RPMI8226 (cell line): ENCODE measurements at regions not wholly inside any gene's neighbourhood (a gene's known extent, or its start where the extent isn't known, plus 50 kb on each side); places are given as distances from the start of the nearest gene placed in this dataset.

ENCODE experiments used
- DNase-seq: peaks from one replicate; pipeline ENCODE4 v3.0.0-alpha.2; 2015

DNA sequence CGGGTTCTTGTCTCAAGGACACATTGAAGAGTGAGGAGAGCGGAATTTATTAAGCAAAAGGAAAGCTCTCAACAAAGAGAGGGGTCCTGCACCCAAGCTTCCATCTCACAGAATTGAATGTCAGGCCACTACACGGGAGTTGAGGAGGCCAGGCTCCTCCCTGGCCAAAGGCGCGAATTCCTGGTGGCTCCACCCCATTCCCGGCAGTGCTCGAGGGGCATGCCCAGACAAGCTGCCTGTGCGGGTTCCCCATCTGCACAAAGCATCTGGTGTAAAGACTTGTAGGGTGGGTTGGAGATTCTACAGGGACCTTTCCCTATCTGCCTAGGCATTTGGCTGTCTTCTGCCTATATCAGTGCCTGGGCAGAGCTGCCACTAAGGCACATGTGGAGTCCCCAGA is 648.5 kb upstream of the PKN2 start:
- DNase-seq = no peak

DNA sequence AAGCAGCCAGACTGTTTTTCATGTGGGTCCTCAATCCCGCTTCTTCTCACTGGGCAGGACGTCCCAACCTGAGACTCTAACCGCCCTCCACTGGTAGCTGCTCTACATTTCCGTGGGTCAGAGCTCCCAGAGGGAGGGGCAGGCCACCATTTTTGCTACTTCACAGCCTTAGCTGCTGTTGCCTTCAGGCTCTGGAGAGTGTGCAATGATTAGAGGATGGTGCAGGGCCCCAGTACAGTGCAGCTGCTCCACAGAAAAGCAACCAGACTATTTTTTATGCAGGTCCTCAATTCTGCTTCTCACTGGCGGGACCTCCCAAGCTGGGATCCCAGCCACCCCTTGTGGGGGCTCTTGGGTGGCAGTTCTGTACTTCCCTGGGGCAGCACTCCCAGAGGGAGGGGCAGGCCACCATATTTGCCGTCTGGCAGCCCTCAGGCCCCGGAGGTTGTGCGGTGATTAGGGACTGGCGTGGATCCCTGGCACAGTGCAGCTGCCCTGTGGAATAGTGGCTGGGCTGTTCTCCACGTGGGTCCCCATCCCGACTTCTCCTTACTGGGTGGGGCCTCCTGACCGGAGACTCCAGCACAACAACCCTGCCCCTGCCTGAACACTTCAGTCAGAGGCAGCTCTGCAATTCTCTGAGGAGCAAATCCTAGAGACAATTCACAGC is 647.6 kb upstream of the PKN2 start:
- no peak for DNase-seq

DNA sequence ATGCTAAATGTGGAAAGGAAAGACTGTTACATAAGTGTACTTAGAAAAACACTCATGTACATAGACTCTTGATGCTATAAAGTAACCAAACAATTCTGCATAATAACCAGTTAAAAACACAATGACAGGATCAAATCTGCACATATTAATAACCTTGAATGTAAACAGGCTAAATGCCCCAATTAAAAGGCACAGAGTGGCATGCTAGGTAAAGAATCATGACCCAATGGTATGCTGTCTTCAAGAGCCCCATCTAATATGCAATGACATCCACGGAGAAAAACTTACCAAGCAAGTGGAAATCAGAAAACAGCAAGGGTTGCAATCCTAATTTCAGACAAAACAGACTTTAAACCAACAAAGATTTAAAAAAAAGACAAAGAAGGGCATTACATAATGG is 644.8 kb upstream of the PKN2 start:
- DNase-seq = no peak

DNA sequence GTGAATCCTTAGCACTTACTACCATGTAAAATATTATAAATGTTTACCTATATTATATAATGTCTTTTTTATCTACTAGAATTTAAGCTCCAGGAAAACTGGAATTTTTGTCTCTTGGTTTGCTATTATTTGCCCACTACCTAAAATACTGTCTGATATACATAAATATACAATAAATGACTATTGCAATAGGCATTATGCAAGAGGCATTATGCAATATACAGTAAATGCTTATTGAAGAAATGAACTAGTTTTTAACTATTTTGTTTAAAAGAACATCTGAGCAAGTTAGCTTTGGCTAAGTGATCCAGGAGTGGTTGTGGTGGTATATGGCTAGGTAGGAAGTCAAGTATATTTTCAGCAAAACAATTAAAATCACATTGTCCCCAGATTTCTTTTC is 640.2 kb upstream of the PKN2 start:
- DNase-seq = no peak

DNA sequence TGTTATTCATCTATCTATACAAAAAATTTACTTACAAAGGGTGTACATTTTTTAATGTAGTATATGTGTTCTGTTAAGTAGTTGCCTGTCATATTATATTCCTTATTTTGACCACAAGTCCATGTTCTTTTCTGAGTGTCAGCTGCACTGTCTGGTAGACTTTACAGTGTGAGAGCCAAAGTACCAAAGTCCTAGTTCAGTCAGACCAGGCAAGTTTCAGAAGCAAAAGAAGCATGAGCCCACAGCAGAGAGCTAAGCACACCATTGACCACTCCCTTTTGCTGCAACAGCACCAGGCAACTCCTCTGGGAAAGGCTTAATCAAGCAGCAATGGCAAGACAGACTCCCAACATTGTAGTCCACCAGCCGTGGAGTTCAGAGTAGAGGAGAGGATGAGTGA is 631.9 kb upstream of the PKN2 start:
- DNase-seq = no peak

DNA sequence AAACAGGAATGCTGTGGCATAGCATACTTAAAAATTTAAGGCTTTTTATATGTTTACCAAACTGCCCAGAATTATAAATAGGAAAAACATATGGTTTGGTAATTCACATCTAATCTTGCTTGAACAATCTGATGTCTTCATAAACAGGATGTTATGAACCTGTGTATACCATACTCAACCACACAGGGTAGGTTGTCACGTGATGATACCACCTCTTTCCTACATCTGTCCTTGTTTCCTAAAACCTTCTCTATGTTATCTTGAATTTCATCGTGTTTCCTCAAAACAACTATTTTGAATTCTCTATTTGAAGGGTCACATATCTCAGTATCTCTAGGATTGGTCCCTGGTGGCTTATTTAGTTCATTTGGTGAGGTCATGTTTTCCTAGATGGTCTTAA is 631.0 kb upstream of the PKN2 start:
- DNase-seq = no peak

DNA sequence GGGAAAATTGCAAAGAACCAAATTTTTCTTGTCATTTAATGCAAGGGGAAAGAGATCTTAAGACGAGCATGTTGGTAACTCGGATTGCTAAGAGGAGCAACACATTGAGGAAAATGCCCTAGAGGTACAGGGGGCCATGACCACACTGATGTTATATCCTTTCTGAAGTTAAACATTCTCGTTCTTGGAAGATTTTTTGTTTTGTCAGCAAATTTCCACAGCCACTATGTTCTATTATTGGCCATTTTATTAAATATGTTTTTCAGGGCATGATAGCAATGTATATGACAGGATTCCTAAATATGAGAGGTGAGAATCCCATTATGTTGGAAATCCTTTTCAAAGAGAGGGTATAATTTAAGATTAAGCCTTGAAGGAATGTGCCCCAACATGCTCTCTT is 627.2 kb upstream of the PKN2 start:
- DNase-seq = no peak

DNA sequence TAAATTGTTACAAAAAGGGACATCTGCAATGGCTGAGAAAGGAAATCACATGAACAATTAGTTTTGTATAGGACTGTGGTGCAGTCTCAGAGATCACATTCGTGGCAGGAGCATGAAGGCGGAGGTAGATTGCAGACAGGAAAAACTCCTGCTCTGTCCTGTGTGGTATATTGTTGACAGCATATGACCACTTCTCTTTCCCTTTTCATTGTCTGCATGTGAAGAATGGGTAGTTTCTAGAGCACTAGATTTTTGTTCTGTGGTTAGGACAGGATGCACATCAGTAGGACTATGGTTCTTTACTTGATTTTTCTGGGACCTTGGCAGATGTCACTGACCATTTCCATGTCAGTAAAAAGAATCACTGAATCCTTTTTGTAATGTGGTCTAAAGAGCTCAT is 625.9 kb upstream of the PKN2 start:
- no peak for DNase-seq

DNA sequence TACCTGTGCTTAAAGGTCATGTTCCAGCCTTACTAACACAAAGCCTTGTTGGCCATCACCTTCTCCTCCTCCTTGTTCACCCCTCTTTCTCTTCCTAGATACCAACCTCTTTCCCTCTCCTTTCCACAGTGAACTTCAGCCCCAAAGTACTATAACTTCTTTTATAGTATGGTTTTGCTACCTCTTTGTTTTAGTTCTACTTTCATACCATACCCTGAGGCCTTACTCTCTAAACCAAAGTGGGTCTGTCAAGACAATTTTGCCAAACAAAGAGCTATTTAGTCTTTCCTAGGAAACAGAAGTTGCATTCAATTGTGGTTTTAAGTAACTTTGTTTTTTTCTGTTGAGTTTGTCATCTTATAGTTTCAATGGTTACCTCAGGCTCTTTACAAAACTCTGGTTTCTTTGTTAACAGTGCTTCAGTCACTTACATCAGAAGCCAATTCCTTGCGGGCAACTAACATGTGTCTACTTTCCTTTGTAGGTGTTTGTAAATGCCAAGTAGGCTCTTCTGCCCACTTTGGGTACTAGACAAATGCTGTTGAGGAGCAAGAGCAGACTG is 623.9 kb upstream of the PKN2 start:
- no peak for DNase-seq

DNA sequence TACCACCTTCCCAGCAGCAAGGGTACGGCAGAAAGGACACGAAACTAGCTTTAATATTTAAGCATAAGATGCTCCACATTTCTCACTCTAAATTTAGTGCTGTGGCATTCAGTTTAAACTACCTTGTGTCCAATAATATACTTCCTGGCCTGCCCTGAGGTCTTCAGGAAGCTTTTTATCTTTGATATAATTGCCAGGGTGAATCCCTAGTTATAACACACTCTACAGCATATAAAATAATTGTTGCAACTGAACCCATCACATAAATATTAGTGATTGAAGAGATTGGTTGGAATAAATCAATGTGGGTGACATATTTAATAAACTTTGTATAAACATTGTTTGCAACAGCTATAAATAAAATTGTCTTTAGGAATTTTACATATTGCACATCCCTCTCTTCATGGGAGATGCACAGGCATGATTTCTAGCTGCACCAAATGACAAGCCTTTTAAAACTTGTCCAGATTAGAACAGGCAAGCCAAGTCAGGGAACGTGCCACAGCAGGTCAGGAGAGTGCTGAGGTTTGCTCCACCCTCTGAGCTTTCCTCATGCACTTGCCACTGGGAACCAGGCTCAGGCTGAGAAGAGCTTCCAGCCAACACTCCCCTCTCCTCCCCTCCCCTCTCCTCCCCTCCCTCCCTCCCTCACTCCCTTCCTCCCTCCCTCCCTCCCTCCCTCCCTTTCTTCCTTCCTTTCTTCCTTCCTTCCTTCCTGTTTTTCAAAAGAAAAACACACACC is 623.2 kb upstream of the PKN2 start:
- no peak for DNase-seq

DNA sequence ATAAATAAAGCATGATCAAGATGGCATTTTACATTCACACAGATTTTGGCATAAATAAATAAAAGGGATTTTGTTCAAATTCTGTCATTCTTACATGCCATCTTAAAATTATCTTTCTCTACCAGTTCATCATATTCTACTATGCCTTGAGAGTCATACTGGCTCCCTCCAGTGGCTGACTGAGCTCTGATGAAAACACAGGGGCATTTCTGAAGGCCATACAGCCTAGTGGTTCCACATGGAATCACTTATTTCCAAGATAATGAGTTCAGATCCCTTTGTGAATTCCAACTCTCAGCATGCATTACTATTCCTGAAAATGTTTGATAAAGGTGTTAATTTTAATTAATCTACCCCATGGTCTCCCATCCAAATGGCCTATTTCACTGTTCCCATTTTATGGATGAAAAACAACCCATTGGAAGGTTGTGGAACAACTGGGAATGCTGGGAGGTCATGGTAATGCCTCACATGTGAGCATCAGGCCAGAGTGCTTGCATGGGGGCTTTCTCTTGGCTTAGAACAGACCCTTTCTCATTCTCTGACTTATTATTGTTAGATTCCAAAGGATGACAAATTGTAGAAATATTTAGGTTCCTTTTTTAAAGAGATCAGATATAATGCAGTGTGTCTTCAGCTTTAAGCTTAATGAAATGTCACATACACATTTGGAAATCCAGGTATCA is 622.4 kb upstream of the PKN2 start:
- DNase-seq = peak; percentile 20

DNA sequence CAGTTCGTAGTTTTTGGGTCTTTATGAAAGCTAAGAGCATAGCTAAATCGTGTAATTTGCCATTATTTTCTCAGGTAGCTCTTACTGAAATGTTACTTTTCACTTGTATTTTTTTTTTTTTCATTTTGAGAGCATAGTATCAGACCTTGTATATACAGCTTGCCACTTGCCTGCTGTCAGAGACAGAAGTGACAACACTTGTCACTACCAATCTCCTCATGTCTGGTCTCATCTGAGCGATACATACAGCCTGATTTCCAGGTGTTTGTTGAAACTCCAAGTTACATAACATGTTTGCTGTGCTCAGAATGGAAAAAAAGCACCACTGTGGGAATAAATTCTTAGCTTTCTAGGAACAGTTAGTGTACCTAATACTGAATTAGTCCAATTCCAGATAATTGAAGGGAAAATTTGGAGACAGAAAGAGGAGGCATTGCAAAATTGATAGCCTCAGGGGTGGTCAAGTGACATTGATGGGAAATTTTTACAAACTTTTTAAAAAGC is 621.4 kb upstream of the PKN2 start:
- DNase-seq = no peak

DNA sequence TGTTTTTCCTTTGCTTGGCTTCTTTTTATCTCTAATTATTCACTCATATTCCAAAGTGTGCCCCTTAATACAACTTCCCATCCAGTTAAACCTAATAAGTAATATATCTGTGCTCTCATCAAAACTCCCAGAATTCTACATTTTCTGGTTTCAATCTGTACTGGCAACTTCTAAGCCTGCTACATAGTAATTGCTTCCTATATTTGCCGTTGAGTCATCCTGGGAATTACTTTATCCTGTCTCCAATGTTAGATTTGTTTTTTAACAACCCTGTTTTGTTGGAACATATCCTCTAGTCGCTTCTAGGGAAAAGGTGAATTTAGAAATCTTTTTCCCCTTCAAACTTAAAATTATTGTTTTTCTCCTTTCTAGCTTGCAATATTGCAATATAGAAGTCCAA is 620.5 kb upstream of the PKN2 start:
- DNase-seq = no peak

DNA sequence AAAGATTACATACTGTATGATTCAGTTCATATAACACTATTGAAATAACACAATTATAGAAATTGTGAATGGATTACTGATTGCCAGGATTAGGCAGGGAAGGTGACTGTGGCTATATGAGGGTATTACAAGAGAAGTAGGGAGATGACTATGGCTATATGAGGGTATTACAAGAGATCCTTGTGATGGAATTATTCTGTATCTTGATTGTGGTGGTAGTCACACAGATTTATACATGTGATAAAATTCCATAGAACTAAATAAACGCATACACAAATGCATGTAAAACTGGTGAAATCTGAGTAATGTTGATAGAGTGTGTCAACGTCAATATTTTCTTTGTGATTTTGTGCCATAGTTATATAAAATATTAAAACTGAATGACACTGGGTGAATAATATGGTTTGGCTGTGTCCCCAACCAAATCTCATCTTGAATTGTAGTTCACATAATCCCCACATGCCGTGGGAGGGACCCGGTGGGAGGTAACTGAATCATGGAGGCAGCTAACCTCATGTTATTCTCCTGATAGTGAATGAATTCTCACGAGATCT is 615.6 kb upstream of the PKN2 start:
- DNase-seq = no peak

DNA sequence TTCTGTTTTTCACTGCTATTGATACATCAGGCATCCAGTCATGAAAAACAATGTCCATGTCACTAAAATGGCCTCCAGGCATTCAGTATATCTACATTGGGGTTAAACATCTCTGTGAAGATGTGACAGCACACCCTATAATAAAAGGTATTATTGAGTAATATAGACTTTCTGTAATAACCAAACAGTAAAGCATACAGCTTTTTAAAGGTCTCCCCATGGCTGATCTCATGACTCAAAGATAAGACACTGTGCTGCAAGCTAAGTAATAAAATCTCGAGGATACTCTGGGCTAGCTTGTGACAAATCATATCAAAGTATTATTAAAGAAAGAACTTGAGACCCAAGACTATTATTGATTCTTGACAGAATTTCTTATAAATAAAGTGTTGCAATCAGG is 613.1 kb upstream of the PKN2 start:
- no peak for DNase-seq

DNA sequence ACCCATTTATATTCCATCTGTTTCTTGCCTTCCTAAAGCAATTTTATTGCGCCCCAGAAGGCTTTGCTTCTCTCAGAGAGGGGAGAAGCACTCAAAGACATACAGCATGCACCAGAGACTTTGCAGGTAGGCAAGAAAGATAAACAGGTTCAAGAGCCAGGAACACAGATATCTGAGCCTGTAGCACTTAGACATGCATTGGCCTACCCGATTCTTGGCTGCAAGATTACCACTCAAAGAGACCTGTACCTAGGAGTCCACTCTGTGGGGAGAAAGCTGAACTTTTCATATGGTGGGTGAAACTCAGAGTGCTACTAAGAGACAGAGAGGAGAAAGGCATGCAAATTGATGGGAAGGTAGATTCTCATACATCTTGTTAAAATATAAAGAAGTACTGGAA is 609.4 kb upstream of the PKN2 start:
- DNase-seq = no peak

DNA sequence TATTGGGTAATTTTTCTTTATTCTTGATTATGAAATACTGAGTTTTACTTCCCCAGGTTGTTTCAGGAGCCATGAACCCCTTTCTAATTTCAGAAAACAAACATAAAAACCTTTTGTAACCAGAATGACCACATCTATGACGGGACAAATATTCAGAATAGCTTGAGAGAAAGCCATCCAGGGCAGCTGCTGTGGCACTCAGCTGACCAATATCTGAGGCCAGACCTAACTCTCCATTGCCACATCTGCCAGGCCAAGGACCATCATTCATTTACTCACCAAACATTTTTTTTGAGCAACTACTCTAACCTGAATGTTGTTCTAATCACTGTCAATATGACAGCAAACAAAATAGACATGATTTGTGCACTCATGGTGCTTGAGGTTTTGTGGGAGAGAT is 608.3 kb upstream of the PKN2 start:
- no peak for DNase-seq

DNA sequence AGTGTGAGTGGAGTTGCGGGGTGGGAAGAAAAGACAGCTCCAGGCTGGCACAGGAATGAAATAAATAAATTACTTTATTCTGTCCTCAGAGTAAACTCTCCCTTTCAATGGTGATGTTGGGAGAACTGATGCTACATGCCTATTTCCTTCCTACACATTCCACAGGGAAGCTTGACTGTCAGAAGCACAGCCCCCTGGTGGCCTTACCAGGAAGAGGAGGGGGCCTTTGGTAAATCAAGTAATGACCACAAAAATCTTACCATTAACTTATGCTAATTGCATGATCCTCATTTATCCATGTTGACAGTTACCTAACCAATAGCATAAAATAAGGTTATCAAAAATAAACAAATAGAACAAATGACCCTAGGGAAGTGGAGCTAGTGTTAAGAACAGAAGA is 605.0 kb upstream of the PKN2 start:
- DNase-seq = no peak

DNA sequence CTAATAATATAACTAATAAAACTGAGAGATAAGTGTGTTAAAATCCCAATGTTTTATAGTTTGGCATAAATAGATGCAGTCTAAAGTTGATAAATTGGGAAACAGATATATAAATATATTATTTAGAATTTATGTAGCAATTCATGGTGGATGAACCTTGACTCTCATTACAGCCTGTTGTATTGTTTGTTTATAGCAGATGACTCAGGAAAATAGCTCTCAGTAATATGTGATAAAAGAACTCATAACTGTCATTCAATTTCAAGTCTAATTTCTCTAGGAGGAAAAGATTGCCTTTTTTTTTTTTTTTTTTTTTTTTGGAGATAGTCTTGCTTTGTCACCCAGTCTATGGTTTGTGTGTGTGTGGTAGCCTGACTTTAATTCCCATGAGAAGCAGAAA is 603.2 kb upstream of the PKN2 start:
- no peak for DNase-seq

DNA sequence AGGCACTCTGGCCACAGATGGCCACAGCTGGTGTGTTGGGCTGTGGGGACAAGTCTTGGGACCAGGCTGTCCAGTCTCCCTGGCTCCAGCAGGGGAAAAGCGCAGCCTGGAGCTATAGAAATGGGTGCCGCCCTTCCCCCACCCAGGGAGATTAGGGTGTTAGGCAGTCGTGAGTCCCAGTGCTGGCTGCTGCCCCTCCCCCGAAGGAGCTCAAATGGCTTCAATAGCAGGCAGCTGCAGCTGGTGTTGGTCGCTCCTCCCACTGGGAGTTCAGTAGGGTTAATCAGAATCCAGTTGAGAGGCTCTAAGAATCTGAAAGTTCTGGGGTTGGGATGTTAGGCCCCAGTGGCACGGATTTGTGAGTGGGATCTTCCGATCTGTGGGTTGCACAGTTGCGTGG is 595.6 kb upstream of the PKN2 start:
- no peak for DNase-seq

DNA sequence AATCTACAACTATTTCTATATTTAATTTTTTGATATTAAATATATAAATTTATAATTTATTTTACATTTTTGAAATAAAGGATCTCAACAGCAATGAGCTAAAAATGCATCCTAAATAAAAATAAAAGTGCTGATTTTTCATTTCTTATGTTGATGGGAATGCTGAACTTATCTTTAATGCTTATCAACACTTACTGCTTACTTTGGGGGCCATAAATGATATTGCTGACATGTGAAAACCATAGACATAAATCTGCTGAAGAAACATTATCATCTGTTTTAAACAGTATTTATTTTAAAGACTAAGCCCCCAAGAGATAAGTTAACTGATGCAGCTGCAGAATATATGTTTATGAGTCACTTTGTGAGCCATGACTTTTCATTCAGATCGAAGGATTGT is 594.1 kb upstream of the PKN2 start:
- DNase-seq = no peak

DNA sequence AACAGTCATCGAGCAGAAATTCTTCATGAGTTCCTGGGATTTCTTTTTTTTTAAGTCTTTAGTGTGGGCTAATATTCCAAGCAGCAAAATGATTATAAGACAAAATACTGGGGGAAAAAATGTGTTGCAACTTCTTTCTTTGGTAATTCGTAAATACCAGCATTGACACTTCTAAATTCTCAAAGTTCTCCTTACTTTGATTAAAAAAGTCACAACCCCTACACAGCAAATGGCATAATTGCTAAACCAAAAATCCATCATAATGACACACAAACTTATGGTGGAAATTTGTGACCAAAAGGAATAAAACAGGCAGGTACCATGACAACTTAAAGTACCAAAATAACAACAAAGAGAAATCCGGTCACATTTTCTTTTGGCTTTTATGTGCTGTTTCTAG is 585.2 kb upstream of the PKN2 start:
- DNase-seq = no peak

DNA sequence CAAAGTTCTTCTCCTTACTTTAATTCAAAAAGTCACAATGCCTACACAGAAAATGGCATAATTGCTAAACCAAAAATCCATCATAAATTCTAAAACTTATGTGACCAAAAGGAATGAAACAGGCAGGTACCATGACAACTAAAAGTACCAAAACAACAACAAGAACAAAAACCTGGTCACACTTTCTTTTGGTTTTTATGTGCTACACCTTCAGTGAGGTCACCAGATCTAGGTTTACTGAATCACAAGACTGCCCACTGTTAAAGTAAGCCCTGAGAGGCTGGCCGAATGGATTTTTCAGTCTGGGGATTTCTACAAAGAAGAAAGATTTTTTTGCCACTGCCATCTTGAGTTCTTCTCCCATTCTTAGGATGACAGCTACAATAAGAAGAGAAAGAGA is 583.0 kb upstream of the PKN2 start:
- no peak for DNase-seq

DNA sequence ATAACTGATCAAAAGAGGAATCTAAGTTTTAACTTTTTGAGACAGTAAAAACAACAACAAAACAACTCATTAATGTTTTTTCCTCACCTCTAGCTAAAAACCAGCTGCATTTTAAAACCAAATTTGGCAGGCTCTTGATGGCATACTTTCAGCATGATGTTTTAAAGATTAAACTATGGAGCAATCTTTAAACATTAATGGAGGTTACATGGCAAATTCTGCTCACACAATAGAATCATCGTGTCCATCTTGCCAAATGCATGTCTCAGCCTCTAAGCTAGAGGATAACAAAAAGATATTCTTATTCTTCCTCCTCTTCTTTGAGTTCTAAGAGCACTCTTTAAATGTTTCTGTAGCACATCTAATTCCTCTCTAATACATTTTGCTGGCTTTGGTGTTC is 579.8 kb upstream of the PKN2 start:
- DNase-seq = no peak
